Stimulated activated memory B cell treated with anti-CD40 and anti-IgM and Interleukin-4, amounts not matched to agents 10 μg/mL and 1 μg/mL and 100 μg/mL, for 72 hours (primary cell): ENCODE measurements at regions not wholly inside any gene's neighbourhood (a gene's known extent, or its start where the extent isn't known, plus 50 kb on each side); places are given as distances from the start of the nearest gene placed in this dataset.
"Not testable (repeated sequence)": the region's sequence is repeated elsewhere in the genome, so short reads cannot be mapped to it uniquely, and the experiment has no call there.

Source experiments
- ATAC-seq: fragments of 150-1000 bp; cut with Tn5 transposase; 2 replicates; pipeline ENCODE4 v1.10.0; 2021
- H3K27ac Mint-ChIP-seq: one replicate; pipeline ENCODE4 v1.8.0; 2022; ENCODE audit warnings: mild to moderate bottlenecking, mixed read lengths
- H3K27me3 Mint-ChIP-seq: one replicate; pipeline ENCODE4 v1.8.0; 2022; ENCODE audit warnings: mixed read lengths
- H3K36me3 Mint-ChIP-seq: one replicate; pipeline ENCODE4 v1.8.0; 2022; ENCODE audit warnings: mixed read lengths
- H3K4me1 Mint-ChIP-seq: one replicate; pipeline ENCODE4 v1.8.0; 2022; ENCODE audit warnings: mixed read lengths
- H3K4me3 Mint-ChIP-seq: one replicate; pipeline ENCODE4 v1.8.0; 2022; ENCODE audit warnings: mild to moderate bottlenecking, moderate library complexity, mixed read lengths
- H3K9me3 Mint-ChIP-seq: one replicate; pipeline ENCODE4 v1.8.0; 2022; ENCODE audit warnings: mixed read lengths

GRCh38 chr20:20795721-20796120 is 83.3 kb upstream of the RALGAPA2 start:
- Mint-ChIP-seq H3K9me3 (no peaks in the 10 kb centered on the region), H3K27ac (no peak overlapping the region), H3K36me3 (no peaks in the 10 kb centered on the region), H3K4me3 (no peak overlapping the region), H3K4me1 (no peaks in the 10 kb centered on the region), H3K27me3 (peaks cover 17% of the 10 kb centered on the region)
- no peak for ATAC-seq

DNA sequence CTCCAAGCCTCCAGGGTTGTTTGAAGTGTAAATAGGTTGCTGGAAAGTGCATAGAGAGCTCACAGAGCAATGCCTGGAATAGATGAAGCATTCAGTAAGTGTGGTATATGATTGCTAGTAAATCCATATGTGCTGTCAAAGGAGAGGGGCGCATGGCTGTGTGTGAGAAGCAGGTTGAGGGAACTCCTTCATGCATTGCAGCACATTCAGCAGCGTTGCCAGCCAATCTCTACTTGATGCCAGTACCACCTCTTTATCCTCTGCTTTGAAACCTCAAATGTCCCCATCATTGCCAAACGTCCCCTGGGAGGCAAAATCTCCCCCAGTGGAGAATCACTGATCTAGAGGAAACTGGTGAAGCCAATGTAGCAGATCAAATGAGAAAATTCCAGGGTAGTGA is 82.7 kb upstream of the RALGAPA2 start:
- ATAC-seq: no peak
- Mint-ChIP-seq H3K27ac (no peak overlapping the region), H3K27me3 (peaks cover 17% of the 10 kb centered on the region)

DNA sequence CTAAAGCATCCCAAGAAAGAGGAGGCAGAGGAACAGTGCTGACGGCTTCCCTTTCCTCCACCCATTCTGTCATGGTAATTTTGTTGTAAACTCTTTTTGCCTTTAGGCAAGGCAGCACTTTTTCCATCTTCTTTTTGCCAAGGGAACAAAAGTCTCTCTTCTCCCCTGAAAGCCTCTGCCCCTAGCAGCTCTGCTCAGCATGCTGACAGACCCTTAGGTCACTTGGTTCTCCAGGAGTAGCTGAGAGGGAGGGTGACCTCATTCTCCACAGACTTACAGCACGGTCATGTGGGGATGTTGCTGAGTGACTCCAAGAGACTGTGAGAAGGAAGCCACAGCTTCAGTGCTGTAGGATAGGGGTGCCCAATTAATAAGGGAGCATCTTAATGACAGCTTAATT is 81.1 kb upstream of the RALGAPA2 start:
- Mint-ChIP-seq H3K36me3 (no peaks in the 10 kb centered on the region), H3K27ac (no peak overlapping the region), H3K4me3 (no peak overlapping the region), H3K4me1 (no peaks in the 10 kb centered on the region), H3K9me3 (no peaks in the 10 kb centered on the region), H3K27me3 (peaks cover 17% of the 10 kb centered on the region)
- no peak for ATAC-seq

More for the DNA sequence above, 82.7 kb upstream of the RALGAPA2 start:
- no peak overlapping the region for H3K4me3 Mint-ChIP-seq
- H3K36me3 Mint-ChIP-seq: no peaks in the 10 kb centered on the region
- no peaks in the 10 kb centered on the region for H3K4me1 Mint-ChIP-seq
- no peaks in the 10 kb centered on the region for H3K9me3 Mint-ChIP-seq

DNA sequence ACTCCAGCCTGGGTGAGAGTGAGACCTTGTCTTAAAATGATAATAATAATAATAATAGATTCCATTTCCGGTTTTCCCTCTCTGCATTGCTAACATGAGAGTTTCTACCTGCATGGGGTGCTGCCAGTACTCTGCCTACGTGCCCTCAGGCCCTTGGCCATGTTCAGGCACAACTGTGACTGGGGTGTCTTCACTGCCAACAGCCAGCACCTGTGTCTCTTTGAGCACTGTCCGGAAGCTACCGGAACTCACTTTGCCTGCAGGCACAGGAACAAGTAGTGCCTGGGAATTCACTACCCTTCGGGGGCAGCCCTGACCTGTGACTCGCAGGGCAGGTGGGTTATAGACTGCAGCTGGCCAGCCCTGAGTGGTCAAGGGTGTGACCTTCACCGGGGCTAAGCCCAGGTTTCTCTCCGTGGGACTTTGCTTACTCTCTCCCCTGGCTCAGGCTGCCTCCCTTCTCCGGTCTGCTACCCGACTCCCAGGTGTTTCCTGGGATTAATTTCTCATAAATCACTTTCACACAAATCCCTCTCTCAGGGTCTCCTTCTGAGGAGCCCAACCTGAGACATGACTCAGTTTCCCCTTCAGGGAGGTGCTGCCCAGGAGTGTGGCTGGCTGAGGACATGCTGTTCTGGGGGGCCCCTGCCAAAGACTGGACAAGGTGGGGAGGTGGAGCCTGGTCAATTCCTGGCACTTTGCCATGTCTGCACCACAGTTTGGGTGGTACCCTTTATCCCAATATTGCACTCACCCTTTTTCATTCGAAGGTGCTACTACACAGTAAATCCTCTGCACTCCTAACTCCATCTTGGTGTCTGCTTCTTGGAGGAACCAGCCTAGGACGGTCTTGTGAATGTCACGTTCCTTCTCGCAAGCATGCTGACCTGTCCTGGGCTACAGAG is 79.5 kb upstream of the RALGAPA2 start:
- Mint-ChIP-seq H3K27me3 (peaks cover 26% of the 10 kb centered on the region), H3K36me3 (peaks cover 6% of the 10 kb centered on the region), H3K4me3 (no peak overlapping the region), H3K4me1 (no peaks in the 10 kb centered on the region), H3K27ac (no peak overlapping the region), H3K9me3 (peaks cover 6% of the 10 kb centered on the region)
- no peak for ATAC-seq

GRCh38 chr20:20788308-20788707 is 75.9 kb upstream of the RALGAPA2 start:
- no peak for ATAC-seq
- Mint-ChIP-seq H3K4me3 (no peak overlapping the region), H3K27ac (no peak overlapping the region), H3K27me3 (peaks cover 27% of the 10 kb centered on the region), H3K4me1 (no peaks in the 10 kb centered on the region), H3K36me3 (peaks cover 6% of the 10 kb centered on the region), H3K9me3 (peaks cover 13% of the 10 kb centered on the region)

GRCh38 chr20:20786428-20786827 is 74.0 kb upstream of the RALGAPA2 start:
- H3K9me3 Mint-ChIP-seq: peaks cover 13% of the 10 kb centered on the region
- H3K36me3 Mint-ChIP-seq: peaks cover 6% of the 10 kb centered on the region
- peaks cover 16% of the 10 kb centered on the region for H3K27me3 Mint-ChIP-seq
- H3K4me3 Mint-ChIP-seq: no peak overlapping the region
- H3K4me1 Mint-ChIP-seq: no peaks in the 10 kb centered on the region
- no peak overlapping the region for H3K27ac Mint-ChIP-seq
- no peak for ATAC-seq

- Mint-ChIP-seq H3K27me3 (peaks cover 23% of the 10 kb centered on the region), H3K4me3 (no peak overlapping the region), H3K36me3 (peaks cover 6% of the 10 kb centered on the region), H3K9me3 (peaks cover 13% of the 10 kb centered on the region), H3K27ac (no peak overlapping the region), H3K4me1 (no peaks in the 10 kb centered on the region)
- no peak for ATAC-seq
These were observed 72.8 kb upstream of the RALGAPA2 start for GRCh38 chr20:20785226-20785625.

DNA sequence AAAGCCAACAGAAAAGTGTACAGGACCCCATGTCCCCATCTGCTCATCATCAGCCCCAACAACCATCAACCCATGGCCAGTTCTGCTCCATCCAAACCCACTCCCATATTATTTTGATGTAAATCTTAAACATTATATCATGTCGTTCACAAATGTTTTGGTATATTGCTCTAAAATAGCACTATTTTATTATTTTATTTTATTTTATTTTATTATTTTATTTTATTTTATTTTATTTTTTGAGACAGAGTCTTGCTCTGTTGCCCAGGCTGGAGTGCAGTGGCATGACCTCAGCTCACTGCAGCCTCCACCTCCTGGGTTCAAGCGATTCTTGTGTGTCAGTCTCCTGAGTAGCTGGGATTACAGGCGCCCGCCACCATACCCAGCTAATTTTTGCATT is 72.0 kb upstream of the RALGAPA2 start:
- peaks cover 13% of the 10 kb centered on the region for H3K9me3 Mint-ChIP-seq
- H3K27me3 Mint-ChIP-seq: peaks cover 23% of the 10 kb centered on the region
- not testable (repeated sequence) for H3K4me3 Mint-ChIP-seq, H3K4me1 Mint-ChIP-seq, H3K36me3 Mint-ChIP-seq, ATAC-seq, H3K27ac Mint-ChIP-seq

DNA sequence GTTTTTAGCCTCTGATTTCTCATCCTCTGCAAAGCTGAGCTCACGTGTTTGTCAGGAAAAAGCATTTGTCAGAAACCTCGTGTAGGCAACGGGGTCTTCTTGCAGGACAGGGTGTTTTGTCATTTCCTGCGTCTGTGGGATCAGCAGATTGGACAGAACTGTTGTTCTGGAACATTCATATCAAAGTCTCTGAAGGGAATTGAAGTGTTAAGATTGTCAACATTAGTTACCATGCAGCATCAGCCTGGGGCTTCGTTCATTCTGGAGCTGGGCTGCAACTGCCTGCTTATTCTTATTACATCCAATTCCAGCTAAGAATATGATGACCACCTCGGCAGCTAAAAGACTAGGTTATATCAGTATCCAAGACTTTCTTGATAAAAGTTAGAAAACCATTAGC is 71.0 kb upstream of the RALGAPA2 start:
- Mint-ChIP-seq H3K27me3 (peaks cover 23% of the 10 kb centered on the region), H3K4me1 (no peaks in the 10 kb centered on the region), H3K4me3 (no peak overlapping the region), H3K27ac (no peak overlapping the region), H3K9me3 (peaks cover 13% of the 10 kb centered on the region), H3K36me3 (peaks cover 6% of the 10 kb centered on the region)
- ATAC-seq: no peak

- H3K27me3 Mint-ChIP-seq: peaks cover 22% of the 10 kb centered on the region
- peaks cover 6% of the 10 kb centered on the region for H3K36me3 Mint-ChIP-seq
- H3K27ac Mint-ChIP-seq: no peak overlapping the region
- H3K4me3 Mint-ChIP-seq: no peak overlapping the region
- no peak for ATAC-seq
- no peaks in the 10 kb centered on the region for H3K4me1 Mint-ChIP-seq
- peaks cover 13% of the 10 kb centered on the region for H3K9me3 Mint-ChIP-seq
These were observed 70.3 kb upstream of the RALGAPA2 start for GRCh38 chr20:20782755-20783154.

GRCh38 chr20:20782231-20782630 is 69.8 kb upstream of the RALGAPA2 start:
- Mint-ChIP-seq H3K4me1 (no peaks in the 10 kb centered on the region), H3K36me3 (peaks cover 1% of the 10 kb centered on the region), H3K27me3 (peaks cover 17% of the 10 kb centered on the region), H3K27ac (no peak overlapping the region), H3K9me3 (peaks cover 9% of the 10 kb centered on the region), H3K4me3 (no peak overlapping the region)
- no peak for ATAC-seq

GRCh38 chr20:20781029-20781428 is 68.6 kb upstream of the RALGAPA2 start:
- Mint-ChIP-seq H3K27me3 (peaks cover 11% of the 10 kb centered on the region), H3K27ac (no peak overlapping the region), H3K9me3 (peaks cover 3% of the 10 kb centered on the region), H3K4me3 (no peak overlapping the region), H3K36me3 (no peaks in the 10 kb centered on the region), H3K4me1 (no peaks in the 10 kb centered on the region)
- no peak for ATAC-seq

GRCh38 chr20:20780127-20780824 is 67.8 kb upstream of the RALGAPA2 start:
- peaks cover 11% of the 10 kb centered on the region for H3K27me3 Mint-ChIP-seq
- ATAC-seq: peak; percentile 77
- no peak overlapping the region for H3K4me3 Mint-ChIP-seq
- H3K36me3 Mint-ChIP-seq: no peaks in the 10 kb centered on the region
- H3K27ac Mint-ChIP-seq: no peak overlapping the region
- no peaks in the 10 kb centered on the region for H3K4me1 Mint-ChIP-seq
- H3K9me3 Mint-ChIP-seq: no peaks in the 10 kb centered on the region

GRCh38 chr20:20778676-20779075 is 66.2 kb upstream of the RALGAPA2 start:
- Mint-ChIP-seq H3K4me3 (no peak overlapping the region), H3K27me3 (peaks cover 26% of the 10 kb centered on the region), H3K4me1 (no peaks in the 10 kb centered on the region), H3K27ac (no peak overlapping the region), H3K36me3 (no peaks in the 10 kb centered on the region), H3K9me3 (no peaks in the 10 kb centered on the region)
- ATAC-seq: no peak

DNA sequence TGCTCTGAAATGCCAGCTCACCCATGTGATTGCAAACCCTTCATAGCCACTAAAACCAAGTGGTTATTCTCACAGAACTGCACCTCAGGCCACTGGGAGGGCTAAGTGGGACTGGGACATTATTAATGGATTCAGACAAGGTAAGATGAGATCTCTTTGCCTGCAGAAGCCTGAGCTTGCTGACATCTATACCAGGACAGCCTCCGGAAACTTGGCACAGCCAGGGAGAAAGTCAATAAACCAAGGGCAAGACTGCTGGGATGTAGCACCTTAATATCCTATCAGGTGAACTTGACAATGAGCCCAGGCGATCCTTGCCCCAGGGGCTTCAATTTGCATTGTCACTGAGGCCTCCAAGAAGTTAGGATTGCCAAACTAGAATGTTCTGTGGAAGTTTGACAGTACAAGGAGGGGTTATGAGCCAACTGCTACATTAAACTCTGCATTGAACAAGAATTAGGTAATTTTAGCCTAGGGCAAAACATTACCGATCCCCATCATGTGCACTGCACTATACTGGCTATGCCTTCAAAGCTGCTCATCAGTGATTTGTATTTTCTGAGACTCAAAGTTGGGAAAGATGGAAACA is 60.1 kb upstream of the RALGAPA2 start:
- no peak for ATAC-seq
- H3K4me3 Mint-ChIP-seq: no peak overlapping the region
- no peaks in the 10 kb centered on the region for H3K36me3 Mint-ChIP-seq
- H3K27me3 Mint-ChIP-seq: peaks cover 29% of the 10 kb centered on the region
- no peaks in the 10 kb centered on the region for H3K4me1 Mint-ChIP-seq
- no peaks in the 10 kb centered on the region for H3K9me3 Mint-ChIP-seq
- no peak overlapping the region for H3K27ac Mint-ChIP-seq
